ENCODE measurements at regions not wholly inside any gene's neighbourhood (a gene's known extent, or its start where the extent isn't known, plus 50 kb on each side); places are given as distances from the start of the nearest gene placed in this dataset.

DNA sequence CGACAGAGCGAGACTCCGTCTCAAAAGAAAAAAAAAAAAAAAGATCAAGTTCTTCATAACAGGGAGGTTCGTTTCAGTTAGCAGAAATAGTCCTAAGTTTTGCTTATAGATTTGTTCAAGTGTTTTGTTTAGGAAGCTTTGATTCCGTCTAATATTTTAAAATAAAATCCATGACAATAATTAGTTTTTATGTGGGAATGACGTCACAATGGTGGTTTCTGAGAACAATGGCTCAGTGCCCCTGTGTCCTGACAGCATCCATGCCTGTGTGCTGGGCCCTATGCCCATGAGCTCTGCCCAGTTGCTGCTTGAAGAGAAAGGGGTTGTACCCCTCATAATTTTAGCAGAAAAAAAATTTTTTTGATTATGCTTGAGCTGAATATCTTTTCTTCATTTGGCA lies 134.0 kb downstream of the SST start:
- no peaks in the 10 kb centered on the region for H3K4me1 ChIP-seq (ENCODE audit: insufficient read depth, low read length)
- H2AFZ ChIP-seq (ENCODE audit: low read length) = no peak overlapping the region
- H3K27ac ChIP-seq (ENCODE audit: low read depth, low read length) = no peak overlapping the region
- no peaks in the 10 kb centered on the region for H3K79me2 ChIP-seq (ENCODE audit: insufficient read depth, low read length)
- TF ChIP-seq, protein P1, sequence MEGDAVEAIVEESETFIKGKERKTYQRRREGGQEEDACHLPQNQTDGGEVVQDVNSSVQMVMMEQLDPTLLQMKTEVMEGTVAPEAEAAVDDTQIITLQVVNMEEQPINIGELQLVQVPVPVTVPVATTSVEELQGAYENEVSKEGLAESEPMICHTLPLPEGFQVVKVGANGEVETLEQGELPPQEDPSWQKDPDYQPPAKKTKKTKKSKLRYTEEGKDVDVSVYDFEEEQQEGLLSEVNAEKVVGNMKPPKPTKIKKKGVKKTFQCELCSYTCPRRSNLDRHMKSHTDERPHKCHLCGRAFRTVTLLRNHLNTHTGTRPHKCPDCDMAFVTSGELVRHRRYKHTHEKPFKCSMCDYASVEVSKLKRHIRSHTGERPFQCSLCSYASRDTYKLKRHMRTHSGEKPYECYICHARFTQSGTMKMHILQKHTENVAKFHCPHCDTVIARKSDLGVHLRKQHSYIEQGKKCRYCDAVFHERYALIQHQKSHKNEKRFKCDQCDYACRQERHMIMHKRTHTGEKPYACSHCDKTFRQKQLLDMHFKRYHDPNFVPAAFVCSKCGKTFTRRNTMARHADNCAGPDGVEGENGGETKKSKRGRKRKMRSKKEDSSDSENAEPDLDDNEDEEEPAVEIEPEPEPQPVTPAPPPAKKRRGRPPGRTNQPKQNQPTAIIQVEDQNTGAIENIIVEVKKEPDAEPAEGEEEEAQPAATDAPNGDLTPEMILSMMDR (IDR thresholded peaks at IDR 0.05; ENCODE audit: extremely low read depth, low read depth, low read length) = no peak
- no peak for DNase-seq (ENCODE audit: insufficient read length, low spot score, missing footprints)
- no peaks in the 10 kb centered on the region for H3K9me3 ChIP-seq (ENCODE audit: low read depth, low read length)
- no peaks in the 10 kb centered on the region for H3K27me3 ChIP-seq (ENCODE audit: insufficient read depth, low read length)
- no peaks in the 10 kb centered on the region for H3K36me3 ChIP-seq (ENCODE audit: insufficient read depth, low read length)
- H4K20me1 ChIP-seq (ENCODE audit: insufficient read depth, low read length) = no peaks in the 10 kb centered on the region
- no peak overlapping the region for H3K4me2 ChIP-seq (ENCODE audit: insufficient read depth, low read length)
- H3K4me3 ChIP-seq (ENCODE audit: insufficient read depth, low read length) = no peak overlapping the region

DNA sequence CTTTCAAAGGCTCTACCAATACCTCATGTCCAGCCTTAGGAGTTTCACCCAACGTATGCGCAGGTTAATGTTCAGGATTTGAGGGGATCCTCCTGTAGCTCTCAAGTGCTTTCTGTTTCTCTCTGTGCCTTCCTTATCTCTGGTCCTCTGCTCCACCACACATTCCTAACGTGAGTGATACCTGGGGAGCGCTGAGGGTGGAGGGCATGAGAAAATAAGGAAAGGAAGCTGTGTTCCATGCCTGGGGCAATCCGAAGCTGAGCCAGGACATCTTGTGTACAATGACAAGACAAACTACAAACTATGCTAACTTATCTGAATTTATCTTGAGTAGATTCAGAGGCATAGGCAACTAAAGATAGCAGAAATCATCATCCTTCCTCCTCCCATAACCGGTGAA lies 136.4 kb downstream of the SST start:
- no peak overlapping the region for H3K4me2 ChIP-seq (ENCODE audit: insufficient read depth, low read length)
- no peaks in the 10 kb centered on the region for H3K9me3 ChIP-seq (ENCODE audit: low read depth, low read length)
- no peaks in the 10 kb centered on the region for H3K27me3 ChIP-seq (ENCODE audit: insufficient read depth, low read length)
- TF ChIP-seq, protein P1 (IDR thresholded peaks at IDR 0.05; ENCODE audit: extremely low read depth, low read depth, low read length) = no peak
- no peaks in the 10 kb centered on the region for H3K79me2 ChIP-seq (ENCODE audit: insufficient read depth, low read length)
- no peak overlapping the region for H2AFZ ChIP-seq (ENCODE audit: low read length)
- no peak for DNase-seq (ENCODE audit: insufficient read length, low spot score, missing footprints)
- no peaks in the 10 kb centered on the region for H3K4me1 ChIP-seq (ENCODE audit: insufficient read depth, low read length)
- no peak overlapping the region for H3K27ac ChIP-seq (ENCODE audit: low read depth, low read length)
- no peaks in the 10 kb centered on the region for H3K36me3 ChIP-seq (ENCODE audit: insufficient read depth, low read length)
- H3K4me3 ChIP-seq (ENCODE audit: insufficient read depth, low read length) = no peak overlapping the region
- no peaks in the 10 kb centered on the region for H4K20me1 ChIP-seq (ENCODE audit: insufficient read depth, low read length)

GRCh38 chr3:187531831-187532230 lies 138.4 kb downstream of the SST start:
- no peaks in the 10 kb centered on the region for H3K4me1 ChIP-seq (ENCODE audit: insufficient read depth, low read length)
- no peaks in the 10 kb centered on the region for H3K36me3 ChIP-seq (ENCODE audit: insufficient read depth, low read length)
- no peak overlapping the region for H2AFZ ChIP-seq (ENCODE audit: low read length)
- TF ChIP-seq, protein P1 (IDR thresholded peaks at IDR 0.05; ENCODE audit: extremely low read depth, low read depth, low read length) = no peak
- no peaks in the 10 kb centered on the region for H3K27me3 ChIP-seq (ENCODE audit: insufficient read depth, low read length)
- no peak overlapping the region for H3K4me3 ChIP-seq (ENCODE audit: insufficient read depth, low read length)
- no peaks in the 10 kb centered on the region for H3K9me3 ChIP-seq (ENCODE audit: low read depth, low read length)
- no peak overlapping the region for H3K27ac ChIP-seq (ENCODE audit: low read depth, low read length)
- H4K20me1 ChIP-seq (ENCODE audit: insufficient read depth, low read length) = no peaks in the 10 kb centered on the region
- no peak overlapping the region for H3K4me2 ChIP-seq (ENCODE audit: insufficient read depth, low read length)
- no peak for DNase-seq (ENCODE audit: insufficient read length, low spot score, missing footprints)
- no peaks in the 10 kb centered on the region for H3K79me2 ChIP-seq (ENCODE audit: insufficient read depth, low read length)

- Histone ChIP-seq H3K4me3 (ENCODE audit: insufficient read depth, low read length) (no peak overlapping the region), H3K79me2 (ENCODE audit: insufficient read depth, low read length) (no peaks in the 10 kb centered on the region), H3K4me2 (ENCODE audit: insufficient read depth, low read length) (no peak overlapping the region), H4K20me1 (ENCODE audit: insufficient read depth, low read length) (no peaks in the 10 kb centered on the region), H3K9me3 (ENCODE audit: low read depth, low read length) (no peaks in the 10 kb centered on the region), H3K27ac (ENCODE audit: low read depth, low read length) (no peak overlapping the region), H3K36me3 (ENCODE audit: insufficient read depth, low read length) (no peaks in the 10 kb centered on the region), H3K27me3 (ENCODE audit: insufficient read depth, low read length) (no peaks in the 10 kb centered on the region), H3K4me1 (ENCODE audit: insufficient read depth, low read length) (no peaks in the 10 kb centered on the region), H2AFZ (ENCODE audit: low read length) (no peak overlapping the region)
- no peak for DNase-seq (ENCODE audit: insufficient read length, low spot score, missing footprints)
- TF ChIP-seq, protein P1 (IDR thresholded peaks at IDR 0.05; ENCODE audit: extremely low read depth, low read depth, low read length) = no peak
Measured at GRCh38 chr3:187522890-187523289, 147.3 kb downstream of the SST start.

All from osteoblast (primary cell).